H9 (cell line): ENCODE measurements at regions not wholly inside any gene's neighbourhood (a gene's known extent, or its start where the extent isn't known, plus 50 kb on each side); places are given as distances from the start of the nearest gene placed in this dataset.

Experiments used
- DNase-seq: peaks from one replicate; pipeline ENCODE4 v3.0.0-alpha.2; 2017
- H2AFZ ChIP-seq: one replicate; pipeline ENCODE4 v1.6.1; 2013; ENCODE audit warnings: mild to moderate bottlenecking, low read length, control low read depth, moderate library complexity
- H2AK5ac ChIP-seq: 2 replicates; pipeline ENCODE4 v1.6.1; 2013; ENCODE audit warnings: low read length, control low read depth, mixed read lengths; ENCODE audit not compliant: insufficient read length
- H2BK120ac ChIP-seq: one replicate; pipeline ENCODE4 v1.6.1; 2013; ENCODE audit warnings: low read depth, mild to moderate bottlenecking, low read length, control low read depth, inconsistent platforms; ENCODE audit not compliant: poor library complexity, severe bottlenecking
- H2BK12ac ChIP-seq: 2 replicates; pipeline ENCODE4 v1.6.1; 2013; ENCODE audit warnings: low read length, control low read depth, mixed read lengths, low read depth; ENCODE audit not compliant: insufficient read length
- H2BK15ac ChIP-seq: 2 replicates; pipeline ENCODE4 v1.6.1; 2013; ENCODE audit warnings: low read depth, low read length, control low read depth
- H2BK20ac ChIP-seq: one replicate; pipeline ENCODE4 v1.6.1; 2013; ENCODE audit warnings: low read depth, mild to moderate bottlenecking, low read length, control low read depth, inconsistent platforms; ENCODE audit not compliant: poor library complexity, severe bottlenecking
- H2BK5ac ChIP-seq: 2 replicates; pipeline ENCODE4 v1.6.1; 2013; ENCODE audit warnings: low read length, control low read depth, mixed read lengths; ENCODE audit not compliant: insufficient read length
- H3K14ac ChIP-seq: 2 replicates; pipeline ENCODE4 v1.6.1; 2013; ENCODE audit warnings: low read length, control low read depth; ENCODE audit not compliant: insufficient read depth
- H3K18ac ChIP-seq: 2 replicates; pipeline ENCODE4 v1.6.1; 2013; ENCODE audit warnings: low read depth, mild to moderate bottlenecking, mixed read lengths, low read length, control low read depth; ENCODE audit not compliant: insufficient read length
- H3K23ac ChIP-seq: 2 replicates; pipeline ENCODE4 v1.6.1; 2013; ENCODE audit warnings: low read length, control low read depth, mixed read lengths, low read depth; ENCODE audit not compliant: insufficient read length
- H3K23me2 ChIP-seq: 2 replicates; pipeline ENCODE4 v1.6.1; 2013; ENCODE audit warnings: low read depth, mild to moderate bottlenecking, mixed read lengths, low read length, control low read depth; ENCODE audit not compliant: insufficient read length, poor library complexity, severe bottlenecking
- H3K27ac ChIP-seq: 2 replicates; pipeline ENCODE4 v1.5.1; 2013; ENCODE audit warnings: low read length, control low read depth, mixed read lengths, low read depth; ENCODE audit not compliant: insufficient read length
- H3K27me3 ChIP-seq: 2 replicates; pipeline ENCODE4 v1.6.1; 2013; ENCODE audit warnings: low read length, control low read depth, inconsistent platforms; ENCODE audit not compliant: insufficient read depth
- H3K4ac ChIP-seq: 2 replicates; pipeline ENCODE4 v1.6.1; 2013; ENCODE audit warnings: low read depth, mild to moderate bottlenecking, control low read depth, inconsistent platforms, low read length, moderate library complexity
- H3K4me1 ChIP-seq: 2 replicates; pipeline ENCODE4 v1.6.1; 2013; ENCODE audit warnings: low read length, control low read depth, inconsistent platforms; ENCODE audit not compliant: insufficient read depth
- H3K4me2 ChIP-seq: 2 replicates; pipeline ENCODE4 v1.6.1; 2013; ENCODE audit warnings: low read length, control low read depth, mixed read lengths; ENCODE audit not compliant: insufficient read length, insufficient read depth
- H3K56ac ChIP-seq: 2 replicates; pipeline ENCODE4 v1.6.1; 2013; ENCODE audit warnings: low read depth, mild to moderate bottlenecking, mixed read lengths, low read length, control low read depth; ENCODE audit not compliant: insufficient read length
- H3K79me1 ChIP-seq: 2 replicates; pipeline ENCODE4 v1.6.1; 2013; ENCODE audit warnings: low read depth, mild to moderate bottlenecking, moderate library complexity, low read length, control low read depth, inconsistent platforms; ENCODE audit not compliant: insufficient read depth, poor library complexity, severe bottlenecking
- H3K79me2 ChIP-seq: 2 replicates; pipeline ENCODE4 v1.6.1; 2013; ENCODE audit warnings: low read length, control low read depth, inconsistent platforms; ENCODE audit not compliant: insufficient read depth
- H3K9ac ChIP-seq: 2 replicates; pipeline ENCODE4 v1.6.1; 2013; ENCODE audit warnings: low read length, control low read depth, mixed read lengths; ENCODE audit not compliant: insufficient read length; ENCODE audit errors: extremely low read depth
- H3K9me3 ChIP-seq: one replicate; pipeline ENCODE4 v1.6.1; 2013; ENCODE audit warnings: low read depth, low read length, inconsistent platforms; ENCODE audit not compliant: control insufficient read depth
- H3T11ph ChIP-seq: one replicate; pipeline ENCODE4 v1.6.1; 2013; ENCODE audit warnings: mild to moderate bottlenecking, low read length, control low read depth, inconsistent platforms
- H4K20me1 ChIP-seq: one replicate; pipeline ENCODE4 v1.6.1; 2013; ENCODE audit not compliant: control insufficient read depth, insufficient read length, insufficient read depth
- H4K5ac ChIP-seq: 2 replicates; pipeline ENCODE4 v1.6.1; 2013; ENCODE audit warnings: low read depth, mild to moderate bottlenecking, mixed read lengths, low read length, control low read depth; ENCODE audit not compliant: insufficient read length
- H4K8ac ChIP-seq: replicated peaks from 2 replicates; pipeline ENCODE4 v1.6.1; 2013; ENCODE audit warnings: low read length, control low read depth, mixed read lengths, low read depth; ENCODE audit not compliant: insufficient read length
- H4K91ac ChIP-seq: 2 replicates; pipeline ENCODE4 v1.6.1; 2013; ENCODE audit warnings: low read depth, mild to moderate bottlenecking, moderate library complexity, mixed read lengths, low read length, control low read depth; ENCODE audit not compliant: insufficient read length
- H3K27ac Mint-ChIP-seq, 3 experiments: 2 replicates in 2 of 3; 3 replicates in 1 of 3; pipeline ENCODE4 v1.8.0; 2020 to 2021; ENCODE audit warnings: mixed read lengths in 3 of 3, mild to moderate bottlenecking in 1 of 3, moderate library complexity in 1 of 3
- H3K27me3 Mint-ChIP-seq: 2 replicates; pipeline ENCODE4 v1.8.0; 2021; ENCODE audit warnings: low read depth, mild to moderate bottlenecking, moderate library complexity, mixed read lengths
- H3K36me3 Mint-ChIP-seq, 3 experiments: 2 replicates in 2 of 3; 3 replicates in 1 of 3; pipeline ENCODE4 v1.8.0; 2020 to 2021; ENCODE audit warnings: low read depth in 3 of 3, mixed read lengths in 3 of 3; ENCODE audit not compliant: insufficient read depth in 1 of 3
- H3K4me1 Mint-ChIP-seq, 2 experiments: 2 replicates each; pipeline ENCODE4 v1.8.0; 2020; ENCODE audit warnings: mixed read lengths in 2 of 2
- H3K4me3 Mint-ChIP-seq, 2 experiments: 2 replicates in 1 of 2; 3 replicates in 1 of 2; pipeline ENCODE4 v1.8.0; 2020 to 2021; ENCODE audit warnings: mild to moderate bottlenecking in 2 of 2, mixed read lengths in 2 of 2, moderate library complexity in 1 of 2
- H3K9me3 Mint-ChIP-seq, 2 experiments: 2 replicates in 1 of 2; 3 replicates in 1 of 2; pipeline ENCODE4 v1.8.0; 2020; ENCODE audit warnings: mild to moderate bottlenecking in 2 of 2, mixed read lengths in 2 of 2, moderate library complexity in 1 of 2
- WGBS: extraction: QIAGEN DNeasy Blood & Tissue Kit; methylation state at CpG from one replicate; pipeline ENCODE4 v1.1.7; 2013; ENCODE audit warnings: missing lambda C conversion rate, low lambda C conversion rate, mixed read lengths; ENCODE audit not compliant: insufficient read length; ENCODE audit errors: extremely low coverage; 5-methylcytosine and 5-hydroxymethylcytosine counted together
- TF ChIP-seq, protein P1 (sequence below): fragments of 200-600 bp; sonication (generic); conservative IDR thresholded peaks from 3 replicates; pipeline ENCODE4 v1.8.0; 2021; ENCODE audit warnings: antibody characterized with exemption, mild to moderate bottlenecking

DNA sequence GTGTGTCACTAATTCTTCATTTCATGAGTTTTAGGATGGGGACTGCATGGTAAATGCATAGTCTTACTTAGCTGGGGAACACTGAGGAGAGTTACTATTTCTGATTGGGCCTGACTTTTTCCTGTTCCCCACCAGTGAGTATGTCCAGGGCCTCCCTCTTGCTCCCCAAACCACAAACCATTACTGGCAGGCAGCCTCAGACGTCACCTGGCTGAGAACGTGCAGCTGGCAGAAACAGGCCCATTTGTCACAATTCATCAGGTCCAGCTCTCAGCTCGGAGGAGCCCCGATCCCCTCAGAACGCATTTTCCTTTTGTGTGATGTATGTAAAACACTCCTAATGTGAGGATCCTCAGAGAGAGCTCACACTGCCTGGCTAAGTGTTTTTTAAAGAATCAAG, 71.7 kb upstream of the SIX3 start:
- Histone ChIP-seq H3K4me2 (no peak overlapping the region), H3K23me2 (no peaks in the 10 kb centered on the region), H2BK5ac (no peak overlapping the region), H2BK20ac (no peak overlapping the region), H3K9ac (no peak overlapping the region), H3T11ph (no peak overlapping the region), H3K79me2 (no peaks in the 10 kb centered on the region), H2BK12ac (no peak overlapping the region), H3K27me3 (no peaks in the 10 kb centered on the region), H3K79me1 (no peaks in the 10 kb centered on the region), H4K91ac (no peak overlapping the region), H2BK120ac (no peak overlapping the region), H3K18ac (no peak overlapping the region), H4K20me1 (no peaks in the 10 kb centered on the region), H3K23ac (no peak overlapping the region), H3K4ac (no peak overlapping the region), H3K27ac (no peak overlapping the region), H2AFZ (no peak overlapping the region), H2AK5ac (no peak overlapping the region), H4K5ac (no peak overlapping the region), H3K4me1 (no peaks in the 10 kb centered on the region), H3K56ac (no peak overlapping the region), H4K8ac (no peak overlapping the region), H2BK15ac (no peak overlapping the region), H3K9me3 (no peaks in the 10 kb centered on the region), H3K14ac (no peak overlapping the region)
- Mint-ChIP-seq H3K4me1 (peaks cover 5 to 8% of the 10 kb centered on the region in 2 experiments; a peak in 3 of 4 replicates), H3K4me3 (no peak overlapping the region), H3K27ac (no peak overlapping the region; a peak in 1 of 7 replicates), H3K36me3 (no peaks in the 10 kb centered on the region), H3K27me3 (peaks cover 12% of the 10 kb centered on the region), H3K9me3 (no peaks in the 10 kb centered on the region)
- no CpG with 5 or more reads among the region's 5 CpGs for WGBS
- TF ChIP-seq, protein P1, sequence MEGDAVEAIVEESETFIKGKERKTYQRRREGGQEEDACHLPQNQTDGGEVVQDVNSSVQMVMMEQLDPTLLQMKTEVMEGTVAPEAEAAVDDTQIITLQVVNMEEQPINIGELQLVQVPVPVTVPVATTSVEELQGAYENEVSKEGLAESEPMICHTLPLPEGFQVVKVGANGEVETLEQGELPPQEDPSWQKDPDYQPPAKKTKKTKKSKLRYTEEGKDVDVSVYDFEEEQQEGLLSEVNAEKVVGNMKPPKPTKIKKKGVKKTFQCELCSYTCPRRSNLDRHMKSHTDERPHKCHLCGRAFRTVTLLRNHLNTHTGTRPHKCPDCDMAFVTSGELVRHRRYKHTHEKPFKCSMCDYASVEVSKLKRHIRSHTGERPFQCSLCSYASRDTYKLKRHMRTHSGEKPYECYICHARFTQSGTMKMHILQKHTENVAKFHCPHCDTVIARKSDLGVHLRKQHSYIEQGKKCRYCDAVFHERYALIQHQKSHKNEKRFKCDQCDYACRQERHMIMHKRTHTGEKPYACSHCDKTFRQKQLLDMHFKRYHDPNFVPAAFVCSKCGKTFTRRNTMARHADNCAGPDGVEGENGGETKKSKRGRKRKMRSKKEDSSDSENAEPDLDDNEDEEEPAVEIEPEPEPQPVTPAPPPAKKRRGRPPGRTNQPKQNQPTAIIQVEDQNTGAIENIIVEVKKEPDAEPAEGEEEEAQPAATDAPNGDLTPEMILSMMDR, result no peak
- DNase-seq, result no peak
